ENCODE measurements at regions not wholly inside any gene's neighbourhood (a gene's known extent, or its start where the extent isn't known, plus 50 kb on each side); places are given as distances from the start of the nearest gene placed in this dataset.

DNA sequence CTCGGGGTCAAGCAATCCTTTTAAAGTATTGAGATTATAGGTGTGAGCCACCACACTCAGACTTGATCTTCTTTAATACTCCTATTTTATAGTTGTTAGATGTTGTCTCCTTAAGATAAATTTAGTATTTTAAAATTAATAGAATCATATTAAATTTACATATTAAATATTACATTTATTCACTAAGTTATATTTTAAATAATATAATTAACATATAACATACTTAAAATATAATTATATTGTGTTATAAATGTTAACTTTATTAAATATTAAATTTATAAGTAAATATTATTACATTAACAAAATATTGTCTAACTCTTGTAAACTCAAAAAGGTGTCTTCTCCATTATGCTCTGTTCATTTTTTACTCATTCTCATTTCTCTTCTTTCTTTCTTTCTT lies 675.9 kb upstream of the ADGRL4 start:
- peaks cover 5 to 35% (median 8%) of the 10 kb centered on the region in 7 donors for H3K9me3 Mint-ChIP-seq
- H3K4me3 Mint-ChIP-seq, result no peak overlapping the region

GRCh38 chr1:79681382-79681781 lies 674.9 kb upstream of the ADGRL4 start:
- Mint-ChIP-seq H3K36me3 (no peaks in the 10 kb centered on the region), H3K4me1 (no peaks in the 10 kb centered on the region), H3K9me3 (peaks cover 0 to 32% (median 12%) of the 10 kb centered on the region in 7 donors), H3K27me3 (no peaks in the 10 kb centered on the region), H3K27ac (no peak overlapping the region), H3K4me3 (no peak overlapping the region)
- ATAC-seq (ENCODE audit: low read depth in 2 of 2) (no peak), DNase-seq (no peak)
- Histone ChIP-seq H3K27me3 (ENCODE audit: control insufficient read depth, insufficient read depth, low read length) (no peaks in the 10 kb centered on the region), H3K4me1 (ENCODE audit: control insufficient read depth, insufficient read depth, low read length, poor library complexity, severe bottlenecking) (no peaks in the 10 kb centered on the region), H3K9me3 (ENCODE audit: control insufficient read depth in 2 of 2, low read length in 2 of 2) (peaks cover 0 to 2% of the 10 kb centered on the region in 2 experiments), H3K4me3 (ENCODE audit: low read depth, low read length) (no peak overlapping the region), H3K36me3 (ENCODE audit: control insufficient read depth, insufficient read depth, low read length) (no peaks in the 10 kb centered on the region), H3K27ac (ENCODE audit: insufficient read depth, low read length, poor library complexity, severe bottlenecking) (no peak overlapping the region)

More for the DNA sequence above, 675.9 kb upstream of the ADGRL4 start:
- peaks cover 0 to 2% of the 10 kb centered on the region in 2 experiments for H3K9me3 ChIP-seq (ENCODE audit: control insufficient read depth in 2 of 2, low read length in 2 of 2)
- no peak overlapping the region for H3K4me3 ChIP-seq (ENCODE audit: low read depth, low read length)
- DNase-seq (no peak), ATAC-seq (ENCODE audit: low read depth in 2 of 2) (no peak)
- H3K27me3 ChIP-seq (ENCODE audit: control insufficient read depth, insufficient read depth, low read length), result no peaks in the 10 kb centered on the region
- H3K27ac ChIP-seq (ENCODE audit: insufficient read depth, low read length, poor library complexity, severe bottlenecking), result no peak overlapping the region
- Mint-ChIP-seq H3K36me3 (no peaks in the 10 kb centered on the region), H3K4me1 (no peaks in the 10 kb centered on the region), H3K27me3 (no peaks in the 10 kb centered on the region), H3K27ac (no peak overlapping the region)
- H3K36me3 ChIP-seq (ENCODE audit: control insufficient read depth, insufficient read depth, low read length), result no peaks in the 10 kb centered on the region
- H3K4me1 ChIP-seq (ENCODE audit: control insufficient read depth, insufficient read depth, low read length, poor library complexity, severe bottlenecking), result no peaks in the 10 kb centered on the region

- H3K4me1 Mint-ChIP-seq, result no peaks in the 10 kb centered on the region
- Histone ChIP-seq H3K9me3 (ENCODE audit: control insufficient read depth in 2 of 2, low read length in 2 of 2) (peaks cover 0 to 2% of the 10 kb centered on the region in 2 experiments), H3K27ac (ENCODE audit: insufficient read depth, low read length, poor library complexity, severe bottlenecking) (no peak overlapping the region), H3K4me1 (ENCODE audit: control insufficient read depth, insufficient read depth, low read length, poor library complexity, severe bottlenecking) (no peaks in the 10 kb centered on the region), H3K4me3 (ENCODE audit: low read depth, low read length) (no peak overlapping the region), H3K27me3 (ENCODE audit: control insufficient read depth, insufficient read depth, low read length) (no peaks in the 10 kb centered on the region), H3K36me3 (ENCODE audit: control insufficient read depth, insufficient read depth, low read length) (no peaks in the 10 kb centered on the region)
- H3K36me3 Mint-ChIP-seq, result no peaks in the 10 kb centered on the region
- H3K9me3 Mint-ChIP-seq, result peaks cover 0 to 37% (median 12%) of the 10 kb centered on the region in 7 donors
- no peak overlapping the region for H3K27ac Mint-ChIP-seq
- no peak overlapping the region for H3K4me3 Mint-ChIP-seq
- H3K27me3 Mint-ChIP-seq, result no peaks in the 10 kb centered on the region
- DNase-seq (no peak), ATAC-seq (ENCODE audit: low read depth in 2 of 2) (no peak)
Measured at GRCh38 chr1:79679916-79680315, 673.4 kb upstream of the ADGRL4 start.

DNA sequence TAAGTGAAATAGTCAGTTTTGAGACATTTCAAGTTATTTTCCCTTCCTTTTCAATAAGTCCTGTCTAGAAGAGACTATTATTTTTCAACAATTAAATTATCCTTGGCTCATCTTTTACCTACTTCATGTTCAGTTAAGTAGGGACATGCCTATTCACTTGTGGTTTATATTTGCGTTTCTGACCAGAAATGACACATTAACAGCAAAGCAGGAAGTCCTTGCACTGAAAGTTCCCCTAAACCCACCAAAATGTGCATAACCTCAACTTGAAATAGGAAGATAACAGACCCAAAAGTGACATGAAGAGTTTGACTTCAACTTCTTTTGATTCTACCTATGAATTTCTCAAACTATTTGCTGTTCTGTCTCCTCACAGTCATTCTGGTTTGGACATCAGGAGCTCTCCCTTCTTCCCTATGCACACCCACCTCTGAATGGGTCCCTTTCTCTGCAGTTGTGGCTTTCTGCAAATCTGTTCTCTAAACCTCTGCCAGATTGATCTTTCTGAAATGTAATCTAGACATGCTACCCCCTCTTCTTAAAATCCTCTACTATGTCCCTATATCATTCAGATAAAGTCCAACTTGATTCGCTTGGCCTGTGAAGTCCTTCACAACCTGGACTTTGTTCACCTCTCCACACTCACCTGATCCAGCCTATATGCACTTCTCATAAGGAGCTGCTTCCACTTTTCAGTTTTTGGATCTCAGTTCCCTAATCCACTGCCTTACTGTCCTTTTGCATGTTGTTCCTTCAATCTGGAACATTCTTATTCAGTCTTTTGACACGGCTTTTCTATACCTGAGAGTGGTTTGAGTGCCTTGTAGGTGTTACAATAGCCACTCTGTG lies 661.5 kb upstream of the ADGRL4 start:
- no peak for ATAC-seq (ENCODE audit: low read depth in 2 of 2)
- no peaks in the 10 kb centered on the region for H3K27me3 ChIP-seq (ENCODE audit: control insufficient read depth, insufficient read depth, low read length)
- H3K4me1 Mint-ChIP-seq, result no peaks in the 10 kb centered on the region

DNA sequence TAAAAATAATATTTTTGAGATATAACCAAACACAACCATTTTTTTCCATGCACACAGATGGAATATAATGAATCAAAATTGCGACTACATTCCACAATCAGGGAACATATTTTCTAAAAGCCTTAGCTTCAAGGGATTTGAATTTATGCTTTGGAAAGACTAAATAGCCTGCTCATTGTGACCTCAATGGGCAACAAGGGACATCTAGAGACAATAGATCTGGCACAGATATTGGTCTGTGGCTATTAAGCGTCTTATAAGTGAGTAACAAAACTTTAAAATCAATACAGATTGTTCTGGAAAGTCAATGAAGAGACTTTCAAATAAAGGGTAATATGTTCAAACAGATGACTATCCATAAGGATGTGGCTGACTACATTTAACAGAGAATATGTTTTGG lies 660.6 kb upstream of the ADGRL4 start:
- no peak overlapping the region for H3K27ac ChIP-seq (ENCODE audit: insufficient read depth, low read length, poor library complexity, severe bottlenecking)
- H3K9me3 ChIP-seq (ENCODE audit: control insufficient read depth in 2 of 2, low read length in 2 of 2), result peaks cover 0 to 4% of the 10 kb centered on the region in 2 experiments
- ATAC-seq (ENCODE audit: low read depth in 2 of 2) (no peak), DNase-seq (no peak)
- no peaks in the 10 kb centered on the region for H3K36me3 ChIP-seq (ENCODE audit: control insufficient read depth, insufficient read depth, low read length)
- Mint-ChIP-seq H3K4me1 (no peaks in the 10 kb centered on the region), H3K9me3 (peaks cover 5 to 13% (median 11%) of the 10 kb centered on the region in 7 donors), H3K27me3 (peaks cover 4% of the 10 kb centered on the region), H3K4me3 (no peak overlapping the region), H3K27ac (no peak overlapping the region), H3K36me3 (no peaks in the 10 kb centered on the region)
- no peaks in the 10 kb centered on the region for H3K4me1 ChIP-seq (ENCODE audit: control insufficient read depth, insufficient read depth, low read length, poor library complexity, severe bottlenecking)
- H3K27me3 ChIP-seq (ENCODE audit: control insufficient read depth, insufficient read depth, low read length), result no peaks in the 10 kb centered on the region
- no peak overlapping the region for H3K4me3 ChIP-seq (ENCODE audit: low read depth, low read length)

More for the DNA sequence above, 661.5 kb upstream of the ADGRL4 start:
- Histone ChIP-seq H3K36me3 (ENCODE audit: control insufficient read depth, insufficient read depth, low read length) (no peaks in the 10 kb centered on the region), H3K4me3 (ENCODE audit: low read depth, low read length) (no peak overlapping the region), H3K27ac (ENCODE audit: insufficient read depth, low read length, poor library complexity, severe bottlenecking) (no peak overlapping the region), H3K9me3 (ENCODE audit: control insufficient read depth in 2 of 2, low read length in 2 of 2) (peaks cover 0 to 4% of the 10 kb centered on the region in 2 experiments), H3K4me1 (ENCODE audit: control insufficient read depth, insufficient read depth, low read length, poor library complexity, severe bottlenecking) (no peaks in the 10 kb centered on the region)
- Mint-ChIP-seq H3K4me3 (no peak overlapping the region), H3K9me3 (peaks cover 3 to 10% (median 7%) of the 10 kb centered on the region in 7 donors), H3K27ac (no peak overlapping the region), H3K36me3 (no peaks in the 10 kb centered on the region), H3K27me3 (peaks cover 4% of the 10 kb centered on the region)
- no peak for DNase-seq

- peaks cover 4 to 16% (median 6%) of the 10 kb centered on the region in 7 donors for H3K9me3 Mint-ChIP-seq
- no peak overlapping the region for H3K27ac Mint-ChIP-seq
- no peak overlapping the region for H3K4me3 ChIP-seq (ENCODE audit: low read depth, low read length)
- H3K27me3 Mint-ChIP-seq, result peaks cover 4% of the 10 kb centered on the region
- H3K36me3 ChIP-seq (ENCODE audit: control insufficient read depth, insufficient read depth, low read length), result no peaks in the 10 kb centered on the region
- H3K4me1 ChIP-seq (ENCODE audit: control insufficient read depth, insufficient read depth, low read length, poor library complexity, severe bottlenecking), result no peaks in the 10 kb centered on the region
- H3K9me3 ChIP-seq (ENCODE audit: control insufficient read depth in 2 of 2, low read length in 2 of 2), result no peaks in the 10 kb centered on the region
- H3K27me3 ChIP-seq (ENCODE audit: control insufficient read depth, insufficient read depth, low read length), result no peaks in the 10 kb centered on the region
- H3K36me3 Mint-ChIP-seq, result no peaks in the 10 kb centered on the region
- H3K4me3 Mint-ChIP-seq, result peak overlapping the region in 1 of 4 donors; percentile 18
- H3K4me1 Mint-ChIP-seq, result no peaks in the 10 kb centered on the region
- ATAC-seq (ENCODE audit: low read depth in 2 of 2), result no peak
- no peak overlapping the region for H3K27ac ChIP-seq (ENCODE audit: insufficient read depth, low read length, poor library complexity, severe bottlenecking)
- no peak for DNase-seq
Measured at GRCh38 chr1:79663916-79664315, 657.4 kb upstream of the ADGRL4 start.

GRCh38 chr1:79662596-79662995 lies 656.1 kb upstream of the ADGRL4 start:
- peaks cover 4% of the 10 kb centered on the region for H3K27me3 Mint-ChIP-seq

DNA sequence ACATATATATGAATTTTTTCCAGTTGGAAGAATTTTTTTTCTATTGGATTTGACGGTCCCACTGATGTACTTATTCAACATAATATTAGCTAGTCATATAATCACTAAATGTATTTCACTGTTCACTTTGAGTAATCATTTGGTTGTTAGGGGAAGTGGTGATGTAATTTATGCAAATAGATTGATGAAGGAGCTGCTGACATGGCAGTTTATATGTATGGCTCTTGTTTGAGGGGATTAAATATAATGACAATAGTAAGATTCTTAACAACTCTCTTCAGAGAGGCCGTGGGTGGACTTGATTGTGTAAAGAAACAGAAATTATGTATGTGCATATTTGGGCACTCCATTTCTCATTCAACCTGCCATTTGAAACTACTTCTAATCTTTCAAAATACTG lies 653.6 kb upstream of the ADGRL4 start:
- no peak for ATAC-seq (ENCODE audit: low read depth in 2 of 2)
- no peaks in the 10 kb centered on the region for H3K36me3 Mint-ChIP-seq
- no peaks in the 10 kb centered on the region for H3K27me3 Mint-ChIP-seq
- H3K9me3 ChIP-seq (ENCODE audit: control insufficient read depth in 2 of 2, low read length in 2 of 2), result no peaks in the 10 kb centered on the region
- no peak overlapping the region for H3K27ac ChIP-seq (ENCODE audit: insufficient read depth, low read length, poor library complexity, severe bottlenecking)
- DNase-seq, result no peak
- no peaks in the 10 kb centered on the region for H3K4me1 ChIP-seq (ENCODE audit: control insufficient read depth, insufficient read depth, low read length, poor library complexity, severe bottlenecking)
- H3K9me3 Mint-ChIP-seq, result peaks cover 1 to 16% (median 5%) of the 10 kb centered on the region in 7 donors
- H3K4me3 ChIP-seq (ENCODE audit: low read depth, low read length), result no peak overlapping the region
- no peak overlapping the region for H3K27ac Mint-ChIP-seq
- no peaks in the 10 kb centered on the region for H3K27me3 ChIP-seq (ENCODE audit: control insufficient read depth, insufficient read depth, low read length)
- no peak overlapping the region for H3K4me3 Mint-ChIP-seq
- no peaks in the 10 kb centered on the region for H3K36me3 ChIP-seq (ENCODE audit: control insufficient read depth, insufficient read depth, low read length)
- no peaks in the 10 kb centered on the region for H3K4me1 Mint-ChIP-seq

More at GRCh38 chr1:79662596-79662995, 656.1 kb upstream of the ADGRL4 start:
- H3K27ac ChIP-seq (ENCODE audit: insufficient read depth, low read length, poor library complexity, severe bottlenecking), result no peak overlapping the region
- ATAC-seq (ENCODE audit: low read depth in 2 of 2) (no peak), DNase-seq (no peak)
- no peak overlapping the region for H3K27ac Mint-ChIP-seq
- H3K4me1 ChIP-seq (ENCODE audit: control insufficient read depth, insufficient read depth, low read length, poor library complexity, severe bottlenecking), result no peaks in the 10 kb centered on the region
- no peak overlapping the region for H3K4me3 ChIP-seq (ENCODE audit: low read depth, low read length)
- no peaks in the 10 kb centered on the region for H3K27me3 ChIP-seq (ENCODE audit: control insufficient read depth, insufficient read depth, low read length)
- H3K36me3 Mint-ChIP-seq, result no peaks in the 10 kb centered on the region
- H3K4me1 Mint-ChIP-seq, result no peaks in the 10 kb centered on the region
- H3K9me3 Mint-ChIP-seq, result peaks cover 3 to 16% (median 6%) of the 10 kb centered on the region in 7 donors
- H3K9me3 ChIP-seq (ENCODE audit: control insufficient read depth in 2 of 2, low read length in 2 of 2), result no peaks in the 10 kb centered on the region
- H3K4me3 Mint-ChIP-seq, result no peak overlapping the region
- no peaks in the 10 kb centered on the region for H3K36me3 ChIP-seq (ENCODE audit: control insufficient read depth, insufficient read depth, low read length)
